ENCODE measurements at regions not wholly inside any gene's neighbourhood (a gene's known extent, or its start where the extent isn't known, plus 50 kb on each side); places are given as distances from the start of the nearest gene placed in this dataset.

DNA sequence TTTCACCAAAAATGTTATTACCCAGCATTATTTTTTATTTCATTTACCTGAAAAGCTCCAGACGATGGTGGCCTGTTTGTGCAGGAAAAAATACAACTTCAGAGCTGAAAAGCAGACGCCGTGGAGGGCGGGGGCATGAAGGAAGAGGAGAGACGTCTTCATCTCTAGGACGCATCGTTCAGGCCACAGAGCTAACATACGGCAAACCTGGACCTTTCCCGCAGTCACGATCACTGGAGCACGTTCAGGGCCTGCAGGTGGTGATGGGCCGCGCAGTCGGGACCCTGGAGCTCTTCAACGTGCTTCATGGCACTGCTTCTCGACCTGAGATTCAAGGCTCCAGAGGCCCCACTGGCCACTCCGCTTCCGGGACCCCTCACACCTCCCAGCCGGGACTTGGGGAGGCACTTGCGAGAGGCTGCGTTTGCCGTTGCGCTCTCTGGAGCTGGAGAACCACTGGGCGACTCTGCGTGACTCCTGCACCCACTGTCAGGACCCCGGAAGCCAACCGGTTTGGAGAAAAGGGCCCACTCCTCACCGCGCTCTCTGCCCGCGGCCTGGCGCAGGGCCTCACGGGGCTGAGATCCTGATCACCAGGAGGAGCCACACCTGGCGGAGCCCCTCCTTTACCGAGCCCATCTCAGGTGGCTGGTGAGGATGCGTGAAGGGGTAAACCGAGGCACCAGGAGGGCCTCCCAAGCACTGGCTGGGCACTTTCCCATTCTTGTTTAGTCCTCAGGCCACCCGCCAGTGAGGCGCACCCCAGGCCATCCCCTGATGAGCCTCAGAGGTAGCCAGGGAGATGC, 164.4 kb upstream of the AFDN start:
- intact Hi-C loops (cut with DNase I, micrococcal nuclease), result no loop called here
- Histone ChIP-seq H3K9me3 (no peaks in the 10 kb centered on the region), H3K4me1 (ENCODE audit: low read depth) (peaks cover 12% of the 10 kb centered on the region), H3K4me3 (no peak overlapping the region), H3K36me3 (ENCODE audit: low read depth) (no peaks in the 10 kb centered on the region)
- TF ChIP-seq, protein P1, sequence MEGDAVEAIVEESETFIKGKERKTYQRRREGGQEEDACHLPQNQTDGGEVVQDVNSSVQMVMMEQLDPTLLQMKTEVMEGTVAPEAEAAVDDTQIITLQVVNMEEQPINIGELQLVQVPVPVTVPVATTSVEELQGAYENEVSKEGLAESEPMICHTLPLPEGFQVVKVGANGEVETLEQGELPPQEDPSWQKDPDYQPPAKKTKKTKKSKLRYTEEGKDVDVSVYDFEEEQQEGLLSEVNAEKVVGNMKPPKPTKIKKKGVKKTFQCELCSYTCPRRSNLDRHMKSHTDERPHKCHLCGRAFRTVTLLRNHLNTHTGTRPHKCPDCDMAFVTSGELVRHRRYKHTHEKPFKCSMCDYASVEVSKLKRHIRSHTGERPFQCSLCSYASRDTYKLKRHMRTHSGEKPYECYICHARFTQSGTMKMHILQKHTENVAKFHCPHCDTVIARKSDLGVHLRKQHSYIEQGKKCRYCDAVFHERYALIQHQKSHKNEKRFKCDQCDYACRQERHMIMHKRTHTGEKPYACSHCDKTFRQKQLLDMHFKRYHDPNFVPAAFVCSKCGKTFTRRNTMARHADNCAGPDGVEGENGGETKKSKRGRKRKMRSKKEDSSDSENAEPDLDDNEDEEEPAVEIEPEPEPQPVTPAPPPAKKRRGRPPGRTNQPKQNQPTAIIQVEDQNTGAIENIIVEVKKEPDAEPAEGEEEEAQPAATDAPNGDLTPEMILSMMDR (IDR thresholded peaks at IDR 0.05), result no peak
- DNase-seq, result no peak
- ATAC-seq, result no peak

DNA sequence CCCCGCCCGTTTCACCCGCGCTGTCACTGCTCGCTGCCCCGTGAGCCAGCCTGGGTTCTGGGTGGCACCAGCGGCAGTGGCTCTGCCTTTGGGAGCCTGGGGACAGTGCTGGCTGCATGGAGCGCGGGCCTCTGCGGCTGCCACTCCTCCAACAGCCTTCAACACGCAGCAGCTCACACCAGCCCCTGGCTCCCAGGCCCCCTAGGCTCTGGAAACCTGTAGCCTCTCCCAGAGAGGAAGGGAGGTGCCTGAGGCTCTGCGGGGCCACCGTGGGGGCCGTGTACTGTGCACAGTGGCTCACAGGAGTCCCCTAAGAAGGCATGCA, 163.9 kb upstream of the AFDN start:
- Histone ChIP-seq H3K36me3 (ENCODE audit: low read depth) (no peaks in the 10 kb centered on the region), H3K9me3 (no peaks in the 10 kb centered on the region), H3K4me1 (ENCODE audit: low read depth) (peaks cover 12% of the 10 kb centered on the region), H3K4me3 (no peak overlapping the region)
- intact Hi-C loops (cut with DNase I, micrococcal nuclease), result no loop called here
- TF ChIP-seq, protein P1 (IDR thresholded peaks at IDR 0.05), result no peak
- DNase-seq (no peak), ATAC-seq (no peak)

DNA sequence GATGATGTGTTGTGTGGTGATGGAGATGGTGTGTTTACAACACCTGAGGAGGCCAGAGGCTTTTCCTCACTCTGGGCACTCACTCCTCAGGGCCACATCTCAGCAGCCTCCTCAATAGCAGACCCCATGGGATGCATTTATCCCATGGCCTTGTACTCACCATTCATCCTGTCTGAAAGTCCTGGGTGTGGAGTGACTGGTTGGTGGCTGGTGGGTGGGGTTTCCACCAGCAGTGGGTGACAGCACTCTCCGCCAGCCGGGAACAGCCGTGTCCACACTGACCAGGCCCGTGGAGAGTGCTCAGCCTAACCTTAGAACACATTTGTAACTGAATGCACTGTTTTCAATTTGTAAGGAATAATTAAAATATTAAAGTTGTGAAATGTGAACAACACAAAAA, 163.4 kb upstream of the AFDN start:
- intact Hi-C loops (cut with DNase I, micrococcal nuclease), result no loop called here

DNA sequence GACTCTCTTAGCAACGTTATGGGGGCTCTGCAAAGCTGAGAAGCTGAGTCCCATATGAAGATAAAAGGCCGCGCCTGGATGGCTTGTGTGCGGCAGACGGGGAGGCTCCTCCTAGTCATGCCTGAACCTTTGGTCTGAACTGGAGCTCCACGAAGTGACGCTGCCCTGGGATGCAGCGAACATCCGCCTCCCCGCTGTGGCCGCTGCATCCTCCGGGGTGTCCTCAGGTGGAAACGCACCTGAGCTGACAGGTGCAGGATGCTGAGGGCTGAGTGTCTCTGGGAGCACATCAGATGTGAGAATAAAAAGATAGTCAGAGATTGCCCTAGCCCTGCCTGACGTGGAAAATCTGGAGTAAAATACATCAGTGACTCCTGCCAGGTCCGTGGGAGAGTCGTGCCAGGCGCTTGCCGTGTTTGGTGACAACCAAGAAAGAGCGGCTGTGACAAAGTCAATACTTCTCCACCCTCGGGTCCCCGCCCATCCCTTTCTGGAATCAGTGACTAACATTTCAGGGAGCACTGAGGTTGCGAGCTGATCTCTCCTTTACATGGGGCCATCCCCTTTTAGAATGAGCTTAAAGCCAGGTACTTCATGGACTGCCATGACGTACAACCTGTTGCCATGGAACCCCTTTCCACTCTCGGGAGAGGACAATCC, 162.8 kb upstream of the AFDN start:
- Histone ChIP-seq H3K9me3 (no peaks in the 10 kb centered on the region), H3K4me1 (ENCODE audit: low read depth) (peaks cover 19% of the 10 kb centered on the region), H3K36me3 (ENCODE audit: low read depth) (no peaks in the 10 kb centered on the region), H3K4me3 (no peak overlapping the region)
- intact Hi-C loops (cut with DNase I, micrococcal nuclease), result no loop called here
- DNase-seq, result peak in 2 of 3 donors; percentile 46 to 59
- TF ChIP-seq, protein P1 (IDR thresholded peaks at IDR 0.05), result no peak
- peak; percentile 63 for ATAC-seq

More for the DNA sequence above, 163.4 kb upstream of the AFDN start:
- no peak overlapping the region for H3K4me3 ChIP-seq
- no peak for DNase-seq
- H3K36me3 ChIP-seq (ENCODE audit: low read depth), result no peaks in the 10 kb centered on the region
- H3K4me1 ChIP-seq (ENCODE audit: low read depth), result peaks cover 14% of the 10 kb centered on the region
- TF ChIP-seq, protein P1 (IDR thresholded peaks at IDR 0.05), result no peak
- H3K9me3 ChIP-seq, result no peaks in the 10 kb centered on the region
- no peak for ATAC-seq

DNA sequence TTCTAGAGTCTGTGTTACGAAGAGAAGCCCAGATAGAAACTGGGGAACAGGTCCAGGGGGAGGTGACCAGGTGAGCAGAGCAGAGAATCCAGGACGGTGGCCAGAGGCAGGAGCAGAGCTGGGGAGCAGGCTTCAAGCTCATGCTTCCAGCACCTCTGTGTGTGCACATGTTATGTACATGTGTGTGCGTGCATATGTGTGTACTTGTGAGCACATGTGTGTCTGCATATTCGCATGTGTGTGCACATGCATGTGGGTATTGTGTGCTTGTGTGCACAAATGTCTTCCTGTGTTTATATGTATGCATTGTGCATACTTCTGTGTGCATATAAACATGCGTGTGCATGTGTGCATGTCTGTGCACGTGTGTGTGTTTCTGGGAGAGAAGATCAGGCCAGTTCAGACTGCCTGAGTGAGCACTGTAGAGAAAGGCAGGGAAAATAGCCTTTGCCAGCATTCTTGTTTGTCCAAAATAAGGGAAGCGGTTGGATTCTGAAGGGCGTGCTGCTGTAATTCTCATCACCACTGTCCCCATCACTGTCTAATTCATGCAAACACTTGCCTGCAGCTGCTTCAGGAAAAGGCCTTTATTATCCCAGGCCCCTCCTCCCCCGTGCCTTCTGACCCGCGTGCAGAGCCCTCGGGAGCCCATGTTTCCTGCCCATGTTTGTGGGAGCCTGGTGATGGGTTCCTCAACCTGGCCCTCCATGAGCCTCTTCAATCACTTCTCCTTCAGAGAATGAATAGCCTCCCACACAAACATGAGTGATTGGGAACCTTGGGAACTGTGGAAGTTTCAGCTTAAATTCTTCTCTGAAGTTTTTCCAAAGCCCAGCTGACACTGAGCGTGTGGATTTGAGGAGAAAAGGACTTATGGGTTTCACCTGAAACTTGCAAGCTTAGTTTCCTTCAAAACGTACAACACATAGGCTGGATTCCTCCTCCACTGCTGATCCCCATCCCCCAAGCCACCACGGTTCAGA, 161.7 kb upstream of the AFDN start:
- H3K4me3 ChIP-seq, result no peak overlapping the region
- TF ChIP-seq, protein P1 (IDR thresholded peaks at IDR 0.05), result no peak
- no peaks in the 10 kb centered on the region for H3K9me3 ChIP-seq
- ATAC-seq (no peak), DNase-seq (no peak)
- intact Hi-C loops (cut with DNase I, micrococcal nuclease), result no loop called here
- H3K4me1 ChIP-seq (ENCODE audit: low read depth), result peaks cover 19% of the 10 kb centered on the region
- no peaks in the 10 kb centered on the region for H3K36me3 ChIP-seq (ENCODE audit: low read depth)
